Suppressor macrophage (primary cell): ENCODE measurements at regions not wholly inside any gene's neighbourhood (a gene's known extent, or its start where the extent isn't known, plus 50 kb on each side); places are given as distances from the start of the nearest gene placed in this dataset.
"Not testable (repeated sequence)": the region's sequence is repeated elsewhere in the genome, so short reads cannot be mapped to it uniquely, and the experiment has no call there.

Source experiments
- DNase-seq, 4 experiments: peaks; one replicate each; pipeline ENCODE4 v3.0.0-alpha.2; 2020 to 2022

- no peak for DNase-seq
Observed at GRCh38 chr9:21696411-21696871, 106.0 kb upstream of the MTAP start.

GRCh38 chr9:21708260-21708711 lies 94.2 kb upstream of the MTAP start:
- DNase-seq: no peak

GRCh38 chr9:21708856-21709255 lies 93.6 kb upstream of the MTAP start:
- DNase-seq: no peak

GRCh38 chr9:21709464-21710058 lies 92.9 kb upstream of the MTAP start:
- peak; percentile 76 to 84 (median 82) for DNase-seq

- no peak for DNase-seq
Observed at GRCh38 chr9:21710548-21711191, 91.8 kb upstream of the MTAP start.

GRCh38 chr9:21711504-21711903 lies 90.9 kb upstream of the MTAP start:
- DNase-seq: no peak

GRCh38 chr9:21715408-21715807 lies 87.0 kb upstream of the MTAP start:
- no peak for DNase-seq

GRCh38 chr9:21720758-21721157 lies 81.7 kb upstream of the MTAP start:
- DNase-seq: no peak

GRCh38 chr9:21727411-21727810 lies 75.0 kb upstream of the MTAP start:
- not testable (repeated sequence) for DNase-seq

GRCh38 chr9:21728781-21729180 lies 73.7 kb upstream of the MTAP start:
- DNase-seq: no peak

GRCh38 chr9:21729648-21730047 lies 72.8 kb upstream of the MTAP start:
- no peak for DNase-seq

GRCh38 chr9:21730899-21731298 lies 71.5 kb upstream of the MTAP start:
- DNase-seq: no peak

- no peak for DNase-seq
Observed at GRCh38 chr9:21741151-21741550, 61.3 kb upstream of the MTAP start.

- DNase-seq: no peak
Observed at GRCh38 chr9:21744320-21744719, 58.1 kb upstream of the MTAP start.

GRCh38 chr9:21744841-21745240 lies 57.6 kb upstream of the MTAP start:
- DNase-seq: peak in 3 of 4 experiments; percentile 18 to 75 (median 36)

- no peak for DNase-seq
Observed at GRCh38 chr9:21746550-21746949, 55.9 kb upstream of the MTAP start.

GRCh38 chr9:21747175-21747574 lies 55.3 kb upstream of the MTAP start:
- no peak for DNase-seq

GRCh38 chr9:21750021-21750735 lies 52.3 kb upstream of the MTAP start:
- DNase-seq: no peak

- peak in 2 of 4 experiments; percentile 11 to 17 for DNase-seq
Observed at GRCh38 chr9:21751998-21752397, 50.4 kb upstream of the MTAP start.
